ENCODE measurements at regions not wholly inside any gene's neighbourhood (a gene's known extent, or its start where the extent isn't known, plus 50 kb on each side); places are given as distances from the start of the nearest gene placed in this dataset.

DNA sequence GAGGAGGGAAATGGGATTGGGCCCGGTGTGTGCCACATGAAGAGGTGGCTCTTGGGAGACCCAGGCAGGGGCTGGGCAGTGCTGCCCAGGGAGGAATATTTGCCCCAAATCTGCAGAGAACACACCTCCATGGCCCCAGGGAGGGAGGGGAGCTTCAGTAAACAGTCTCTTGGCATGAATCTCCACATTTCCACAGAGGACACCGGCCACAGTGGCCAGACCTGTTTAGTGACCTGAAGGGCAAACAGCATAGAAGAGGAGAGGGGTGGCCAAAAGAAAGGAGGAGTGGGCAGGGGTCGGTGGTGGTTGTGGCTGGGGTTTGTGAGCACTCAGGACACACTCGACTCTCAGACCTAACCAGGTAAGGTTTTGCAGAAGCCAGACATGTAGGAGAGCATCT, 54.0 kb upstream of the IFFO2 start:
- peak; percentile 51 for DNase-seq
- peaks cover 77% of the 10 kb centered on the region for H3K4me1 Mint-ChIP-seq (ENCODE audit: low read depth, unreplicated experiment)

DNA sequence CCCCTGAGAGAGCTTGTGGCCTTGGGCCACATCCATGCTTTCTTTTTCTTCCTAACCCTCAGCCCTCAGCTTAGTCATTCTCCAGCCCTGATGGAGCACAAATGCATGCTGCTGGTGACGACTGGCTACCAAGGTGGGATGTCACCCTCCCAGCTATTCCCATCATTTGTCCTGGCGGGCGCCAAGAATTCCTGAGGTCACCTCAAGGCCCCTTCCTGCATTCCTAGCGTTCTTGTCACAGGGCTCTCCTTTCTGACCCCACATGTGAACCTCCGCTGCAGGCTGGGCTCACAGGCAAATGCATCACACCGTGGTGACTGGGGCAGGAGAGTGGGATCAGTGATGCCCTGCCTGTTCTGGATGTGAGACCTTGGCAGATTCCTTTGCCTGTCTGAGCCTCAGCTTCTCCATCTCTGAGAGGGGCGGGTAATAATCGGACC, 53.4 kb upstream of the IFFO2 start:
- CTCF ChIA-PET: interaction anchor here (0.6 to 2.1 kb wide), 5 partner anchors 37 to 707 kb away, joined by 3 to 8 read pairs (median 3); partner anchors contain the start of gene IFFO2
- no peaks in the 10 kb centered on the region for H3K9me3 Mint-ChIP-seq (ENCODE audit: low read depth, unreplicated experiment)
- peak; percentile 61 for DNase-seq
- TF ChIP-seq, protein P1, sequence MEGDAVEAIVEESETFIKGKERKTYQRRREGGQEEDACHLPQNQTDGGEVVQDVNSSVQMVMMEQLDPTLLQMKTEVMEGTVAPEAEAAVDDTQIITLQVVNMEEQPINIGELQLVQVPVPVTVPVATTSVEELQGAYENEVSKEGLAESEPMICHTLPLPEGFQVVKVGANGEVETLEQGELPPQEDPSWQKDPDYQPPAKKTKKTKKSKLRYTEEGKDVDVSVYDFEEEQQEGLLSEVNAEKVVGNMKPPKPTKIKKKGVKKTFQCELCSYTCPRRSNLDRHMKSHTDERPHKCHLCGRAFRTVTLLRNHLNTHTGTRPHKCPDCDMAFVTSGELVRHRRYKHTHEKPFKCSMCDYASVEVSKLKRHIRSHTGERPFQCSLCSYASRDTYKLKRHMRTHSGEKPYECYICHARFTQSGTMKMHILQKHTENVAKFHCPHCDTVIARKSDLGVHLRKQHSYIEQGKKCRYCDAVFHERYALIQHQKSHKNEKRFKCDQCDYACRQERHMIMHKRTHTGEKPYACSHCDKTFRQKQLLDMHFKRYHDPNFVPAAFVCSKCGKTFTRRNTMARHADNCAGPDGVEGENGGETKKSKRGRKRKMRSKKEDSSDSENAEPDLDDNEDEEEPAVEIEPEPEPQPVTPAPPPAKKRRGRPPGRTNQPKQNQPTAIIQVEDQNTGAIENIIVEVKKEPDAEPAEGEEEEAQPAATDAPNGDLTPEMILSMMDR (IDR thresholded peaks at IDR 0.05; ENCODE audit: unreplicated experiment): no peak
- no peaks in the 10 kb centered on the region for H3K27me3 Mint-ChIP-seq (ENCODE audit: unreplicated experiment)
- H3K27ac Mint-ChIP-seq (ENCODE audit: unreplicated experiment): peak overlapping the region; percentile 95
- peaks cover 78% of the 10 kb centered on the region for H3K4me1 Mint-ChIP-seq (ENCODE audit: low read depth, unreplicated experiment)
- no TSS peak for BruUV-seq (replicated peaks)
- peak overlapping the region; percentile 44 for H3K4me3 Mint-ChIP-seq (ENCODE audit: low read depth, unreplicated experiment)
- peaks cover 23% of the 10 kb centered on the region for H3K36me3 Mint-ChIP-seq (ENCODE audit: insufficient read depth, unreplicated experiment)
- intact Hi-C loops (cut with micrococcal nuclease; ENCODE audit: unreplicated experiment): loop anchor here (5.0 kb wide), 3 partner anchors 53 to 72 kb away; partner anchors contain the start of gene IFFO2

More for the DNA sequence above, 54.0 kb upstream of the IFFO2 start:
- no TSS peak for BruUV-seq (replicated peaks)
- TF ChIP-seq, protein P1 (IDR thresholded peaks at IDR 0.05; ENCODE audit: unreplicated experiment): no peak
- Mint-ChIP-seq H3K9me3 (ENCODE audit: low read depth, unreplicated experiment) (no peaks in the 10 kb centered on the region), H3K27ac (ENCODE audit: unreplicated experiment) (peak overlapping the region; percentile 95), H3K27me3 (ENCODE audit: unreplicated experiment) (no peaks in the 10 kb centered on the region), H3K36me3 (ENCODE audit: insufficient read depth, unreplicated experiment) (peaks cover 23% of the 10 kb centered on the region), H3K4me3 (ENCODE audit: low read depth, unreplicated experiment) (peak overlapping the region; percentile 44)
- intact Hi-C loops (cut with micrococcal nuclease; ENCODE audit: unreplicated experiment): loop anchor here (5.0 kb wide), 3 partner anchors 53 to 72 kb away; partner anchors contain the start of gene IFFO2
- CTCF ChIA-PET: interaction anchor here (1.2 to 2.1 kb wide), 4 partner anchors 38 to 98 kb away, joined by 3 to 10 read pairs (median 6); no protein-coding TSS in a partner anchor

DNA sequence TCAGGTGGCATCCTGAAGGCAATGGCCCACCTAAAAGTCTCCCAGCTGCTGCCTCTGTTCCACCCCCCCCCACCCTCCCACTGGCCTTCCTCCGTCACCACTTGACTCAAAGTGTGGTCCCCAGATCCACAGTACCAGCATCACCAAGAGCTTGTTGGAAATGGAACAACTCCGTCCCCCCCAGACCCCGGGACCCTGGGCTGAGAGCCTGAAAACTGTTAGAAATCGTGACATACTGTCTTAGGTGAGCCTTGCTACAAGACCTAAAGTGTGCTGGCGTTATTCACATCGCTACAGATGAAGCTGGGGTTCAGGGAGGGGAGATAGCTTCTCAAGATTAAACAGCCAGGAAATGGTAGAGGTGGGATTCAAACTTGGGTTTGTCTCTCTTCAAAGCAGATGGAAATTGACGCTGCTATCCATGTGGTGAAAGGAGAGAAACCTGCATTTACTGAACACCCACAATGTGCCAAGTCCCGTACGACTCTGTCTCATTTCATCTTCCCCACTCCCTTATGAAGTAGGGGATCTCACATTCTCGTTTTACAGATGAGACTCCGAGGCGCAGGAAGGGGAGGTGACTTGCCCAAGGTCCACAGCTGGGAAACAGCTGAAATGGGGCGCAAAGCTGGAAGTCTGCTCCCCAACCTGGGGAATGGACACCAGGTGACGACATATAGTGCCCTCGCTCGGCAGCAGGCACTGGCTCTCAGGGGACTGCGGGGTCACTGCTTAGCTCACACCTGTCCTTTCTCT, 52.8 kb upstream of the IFFO2 start:
- no TSS peak for BruUV-seq (replicated peaks)
- TF ChIP-seq, protein P1 (IDR thresholded peaks at IDR 0.05; ENCODE audit: unreplicated experiment): no peak
- CTCF ChIA-PET: interaction anchor here (0.6 to 1.0 kb wide), 2 partner anchors 52 to 707 kb away, joined by 3 read pairs; partner anchors contain the start of gene IFFO2
- Mint-ChIP-seq H3K36me3 (ENCODE audit: insufficient read depth, unreplicated experiment) (peaks cover 23% of the 10 kb centered on the region), H3K4me1 (ENCODE audit: low read depth, unreplicated experiment) (peaks cover 72% of the 10 kb centered on the region), H3K9me3 (ENCODE audit: low read depth, unreplicated experiment) (no peaks in the 10 kb centered on the region), H3K27ac (ENCODE audit: unreplicated experiment) (peak overlapping the region; percentile 95), H3K4me3 (ENCODE audit: low read depth, unreplicated experiment) (peak overlapping the region; percentile 44), H3K27me3 (ENCODE audit: unreplicated experiment) (no peaks in the 10 kb centered on the region)
- no peak for DNase-seq
- intact Hi-C loops (cut with micrococcal nuclease; ENCODE audit: unreplicated experiment): no loop called here

DNA sequence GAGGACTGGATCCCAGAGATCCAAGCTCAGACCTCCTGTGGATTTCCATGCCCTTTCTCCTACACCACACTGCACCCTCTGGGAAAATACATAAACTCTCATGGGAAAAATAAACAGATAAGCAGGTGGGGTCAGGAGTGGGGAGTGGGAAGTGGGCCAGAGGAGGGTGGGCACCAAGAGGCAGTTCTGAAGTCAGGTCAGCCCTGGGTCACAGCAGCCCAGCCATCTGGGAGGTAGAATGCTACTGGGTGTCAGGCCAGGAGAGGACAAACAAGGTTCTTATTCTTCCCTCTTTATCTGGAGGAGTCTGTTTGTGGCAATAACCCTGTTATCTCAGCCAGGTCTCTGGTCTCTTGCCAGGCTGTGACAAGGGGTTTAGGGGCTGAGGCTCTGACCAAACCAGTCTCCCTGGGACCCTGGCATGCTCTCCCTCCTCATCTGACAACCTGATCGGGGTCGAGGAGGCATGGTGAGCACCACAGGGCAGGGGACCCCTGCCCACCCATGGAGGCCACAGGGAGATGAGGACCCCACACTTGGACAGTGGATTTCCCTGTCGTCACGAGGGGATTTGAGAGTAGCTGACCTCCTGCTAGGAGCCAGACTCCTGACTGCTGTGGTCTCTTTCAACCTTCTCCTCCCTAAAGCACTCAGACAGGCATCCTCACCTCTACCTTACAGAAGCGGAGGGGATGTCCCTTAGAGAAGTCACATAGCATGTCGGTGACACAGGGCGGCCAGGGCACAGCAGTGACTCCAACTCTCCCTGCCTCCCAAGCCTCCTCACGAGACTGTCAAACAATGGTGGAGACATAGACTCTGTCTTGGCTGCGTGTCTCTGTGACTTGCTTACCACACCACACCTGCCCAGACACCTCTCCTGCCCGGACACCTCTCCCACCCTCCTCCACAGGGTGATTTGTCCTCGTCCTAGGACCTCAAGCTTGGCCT, 51.3 kb upstream of the IFFO2 start:
- H3K4me1 Mint-ChIP-seq (ENCODE audit: low read depth, unreplicated experiment): peaks cover 56% of the 10 kb centered on the region
- TF ChIP-seq, protein P1 (IDR thresholded peaks at IDR 0.05; ENCODE audit: unreplicated experiment): no peak
- CTCF ChIA-PET: interaction anchor here (0.6 kb wide), 1 partner anchor 33 kb away, joined by 3 read pairs; no protein-coding TSS in a partner anchor
- intact Hi-C loops (cut with micrococcal nuclease; ENCODE audit: unreplicated experiment): no loop called here
- peak overlapping the region; percentile 36 for H3K27ac Mint-ChIP-seq (ENCODE audit: unreplicated experiment)
- DNase-seq: peak; percentile 47
- H3K27me3 Mint-ChIP-seq (ENCODE audit: unreplicated experiment): no peaks in the 10 kb centered on the region
- H3K36me3 Mint-ChIP-seq (ENCODE audit: insufficient read depth, unreplicated experiment): peaks cover 23% of the 10 kb centered on the region
- H3K9me3 Mint-ChIP-seq (ENCODE audit: low read depth, unreplicated experiment): peaks cover 4% of the 10 kb centered on the region
- BruUV-seq (replicated peaks): no TSS peak
- H3K4me3 Mint-ChIP-seq (ENCODE audit: low read depth, unreplicated experiment): no peak overlapping the region

All from Calu3 (cell line).